CD4-positive, alpha-beta T cell treated with Interleukin-1 beta for 1 hour (primary cell): ENCODE measurements at regions not wholly inside any gene's neighbourhood (a gene's known extent, or its start where the extent isn't known, plus 50 kb on each side); places are given as distances from the start of the nearest gene placed in this dataset.
"Not testable (repeated sequence)": the region's sequence is repeated elsewhere in the genome, so short reads cannot be mapped to it uniquely, and the experiment has no call there.

ENCODE experiments used
- DNase-seq, 2 donors: peaks; one replicate each; pipeline ENCODE4 v3.0.0-alpha.2; 2020 to 2022

DNA sequence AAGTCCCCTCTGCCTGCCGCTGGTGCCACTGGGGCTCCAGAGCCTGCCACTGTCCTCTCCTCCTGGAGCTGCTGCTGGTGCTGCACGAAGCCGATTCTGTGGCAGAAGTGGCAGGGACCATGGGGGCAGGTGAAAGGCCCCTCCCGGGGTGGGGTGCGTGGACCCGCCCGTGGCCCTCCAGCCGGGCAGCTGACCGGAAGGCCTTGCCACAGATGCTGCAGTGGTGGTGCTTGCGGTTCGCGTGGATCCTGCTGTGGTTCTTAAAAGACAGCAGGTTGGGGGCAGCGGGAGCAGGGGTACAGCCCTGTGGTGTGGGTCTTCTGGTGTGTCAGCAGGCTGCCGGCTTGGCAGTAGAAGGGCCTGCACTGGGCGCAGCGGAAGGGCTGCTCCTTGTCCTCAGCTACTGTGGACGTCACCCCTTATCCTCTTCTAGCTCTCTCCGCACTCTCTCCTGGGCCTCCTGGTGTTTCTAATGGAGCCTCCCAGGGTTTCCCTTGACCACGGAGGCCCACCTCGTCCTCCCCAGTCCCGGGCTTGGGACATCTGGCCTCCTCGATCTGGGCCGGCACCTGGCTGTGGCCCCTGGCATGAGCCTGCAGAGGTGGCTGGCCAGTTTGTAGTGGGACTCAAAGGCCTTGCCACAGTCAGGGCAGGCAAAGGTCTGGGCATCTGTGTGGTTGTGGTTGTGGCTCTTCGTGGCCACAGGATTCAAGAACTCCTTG is 380.4 kb downstream of the OLFM4 start:
- DNase-seq: no peak

DNA sequence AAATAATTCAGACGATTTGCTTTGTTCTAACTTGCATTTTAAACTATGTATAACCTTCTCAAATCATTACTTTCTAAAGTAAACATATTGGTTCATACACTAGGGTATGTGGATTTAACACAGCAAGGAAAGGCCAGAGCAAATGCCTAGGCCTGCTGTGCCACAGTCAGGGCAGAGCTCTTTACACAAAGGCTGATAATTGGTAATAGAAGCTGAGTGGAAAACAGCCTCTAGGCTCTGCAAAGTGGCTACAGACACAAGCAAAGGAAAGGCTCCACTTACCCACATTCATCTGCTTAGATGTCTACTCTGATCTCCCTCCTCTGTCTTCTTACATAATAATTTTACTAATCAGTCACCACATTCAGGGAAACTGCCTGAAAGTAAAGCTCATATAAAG is 382.9 kb downstream of the OLFM4 start:
- DNase-seq: no peak

DNA sequence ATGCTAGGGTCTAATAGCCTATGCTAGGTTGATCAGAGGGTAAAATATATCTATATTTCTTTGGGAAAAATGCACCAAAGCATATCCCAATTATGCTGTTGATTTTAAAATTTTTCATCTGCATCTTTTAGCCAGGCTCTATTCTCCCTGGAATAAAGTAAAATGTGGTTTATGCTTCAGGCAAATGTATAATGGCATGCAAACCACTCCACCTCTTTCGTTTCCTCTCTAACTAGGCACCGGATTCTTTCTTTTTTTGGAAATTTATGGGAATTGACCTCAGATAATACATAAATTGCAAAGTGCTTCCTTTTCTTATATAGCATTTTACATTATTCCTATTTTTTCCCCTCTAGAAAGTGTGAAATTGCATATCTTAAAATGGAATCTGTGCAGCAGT is 386.5 kb downstream of the OLFM4 start:
- DNase-seq: no peak

DNA sequence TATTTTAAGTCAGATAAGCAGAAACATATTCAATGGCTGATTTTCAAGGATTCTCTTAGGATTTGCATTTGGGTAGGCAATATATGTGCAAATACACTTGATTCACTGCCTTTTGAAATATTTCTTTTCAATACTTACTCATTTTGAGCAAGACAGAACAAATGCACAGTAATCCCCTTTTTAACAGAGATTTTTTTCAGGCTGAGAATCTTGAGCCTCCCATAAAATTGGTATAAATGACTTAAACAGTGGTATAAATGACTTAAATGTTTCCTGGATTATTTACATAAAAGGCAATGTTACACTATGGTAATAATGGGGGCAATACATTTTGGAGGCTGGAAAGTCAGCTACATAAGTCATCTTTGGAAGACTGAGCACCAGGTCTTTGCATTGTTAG is 389.0 kb downstream of the OLFM4 start:
- no peak for DNase-seq

DNA sequence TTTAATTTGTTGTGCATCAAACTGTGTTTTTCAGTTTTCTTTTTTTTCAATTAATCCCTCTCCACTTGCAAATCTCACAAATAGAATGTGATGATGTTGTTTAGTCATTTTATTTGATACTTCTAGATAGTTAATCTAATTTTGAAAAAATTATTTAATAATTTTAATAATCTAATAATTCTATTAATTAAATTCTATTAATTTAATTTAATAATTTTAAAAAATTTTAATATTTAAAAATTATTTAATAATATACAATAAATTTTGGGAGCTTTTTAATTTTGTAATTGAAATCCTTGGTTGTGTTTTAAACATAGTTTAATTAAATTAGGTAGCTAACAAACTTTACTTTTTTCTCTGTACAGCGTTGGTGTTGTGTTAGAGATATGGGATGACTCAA is 393.8 kb downstream of the OLFM4 start:
- DNase-seq: no peak

DNA sequence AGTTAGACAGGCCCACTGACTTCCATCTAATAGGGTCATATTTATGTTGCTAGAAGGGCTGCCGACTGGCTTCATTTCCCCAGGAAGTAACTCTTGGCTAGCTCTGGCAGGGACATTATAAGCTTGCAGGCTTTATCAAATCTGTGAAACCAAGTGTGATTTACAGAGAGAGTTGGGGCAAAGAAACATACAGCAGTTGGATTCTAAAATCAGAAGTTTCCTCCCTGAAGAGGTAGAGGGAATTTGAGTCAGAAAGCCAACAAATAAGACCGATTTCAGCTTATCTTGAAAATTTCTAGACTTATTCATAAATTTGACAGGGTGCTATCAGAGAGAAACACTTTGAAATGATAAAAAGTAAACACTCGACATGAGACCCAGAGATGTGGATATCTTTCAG is 407.8 kb downstream of the OLFM4 start:
- DNase-seq: no peak

DNA sequence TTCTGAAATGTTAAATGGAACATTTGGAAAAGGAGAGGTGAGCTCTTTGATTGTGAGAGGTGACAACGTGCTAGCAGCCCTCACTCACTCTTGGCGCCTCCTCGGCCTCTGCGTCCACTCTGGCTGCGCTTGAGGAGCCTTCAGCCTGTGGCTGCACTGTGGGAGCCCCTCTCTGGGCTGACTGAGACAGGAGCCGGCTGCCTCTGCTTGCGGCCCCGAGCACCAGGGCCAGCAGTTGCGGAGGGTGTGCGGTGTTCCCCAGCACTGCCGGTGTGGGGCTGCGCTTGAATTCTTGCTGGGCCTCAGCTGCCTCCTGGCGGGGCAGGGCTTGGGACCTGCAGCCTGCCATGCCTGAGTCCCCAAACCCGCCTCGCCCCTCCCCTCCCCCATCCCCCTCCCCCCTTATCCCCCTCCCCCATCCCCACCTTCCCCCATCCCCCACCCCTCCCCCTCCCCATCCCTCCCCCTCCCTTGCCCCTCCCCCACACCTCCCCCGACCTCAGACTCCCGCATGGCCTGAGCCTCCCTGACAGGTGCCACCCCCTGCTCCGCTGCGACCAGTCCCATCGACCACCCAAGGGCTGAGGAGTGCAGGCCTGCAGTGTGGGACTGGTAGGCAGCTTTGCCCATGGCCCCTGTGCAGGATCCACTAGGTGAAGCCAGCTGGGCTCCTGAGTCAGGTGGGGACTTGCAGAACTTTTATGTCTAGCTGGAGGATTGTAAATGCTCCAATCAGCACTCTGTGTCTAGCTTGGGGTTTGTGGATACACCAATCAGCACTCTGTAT is 411.0 kb downstream of the OLFM4 start:
- no peak for DNase-seq

DNA sequence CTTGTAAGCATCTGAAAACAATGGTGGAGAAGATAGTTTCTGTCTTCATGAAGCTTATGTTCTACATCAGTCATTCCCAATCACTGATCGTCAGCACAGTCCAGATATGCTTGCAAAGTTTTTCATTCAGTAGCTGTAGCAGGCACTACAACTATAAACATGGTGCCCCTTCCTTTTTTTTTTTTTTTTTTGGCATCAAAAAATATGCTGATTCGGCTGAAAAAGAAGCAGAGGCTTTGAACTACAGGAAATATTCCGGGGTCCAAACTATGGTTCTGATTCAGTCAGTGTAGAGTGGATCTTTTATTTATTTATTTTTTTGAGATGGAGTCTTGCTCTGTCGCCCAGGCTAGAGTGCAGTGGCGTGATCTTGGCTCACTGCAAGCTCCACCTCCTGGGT is 414.4 kb downstream of the OLFM4 start:
- DNase-seq: no peak

DNA sequence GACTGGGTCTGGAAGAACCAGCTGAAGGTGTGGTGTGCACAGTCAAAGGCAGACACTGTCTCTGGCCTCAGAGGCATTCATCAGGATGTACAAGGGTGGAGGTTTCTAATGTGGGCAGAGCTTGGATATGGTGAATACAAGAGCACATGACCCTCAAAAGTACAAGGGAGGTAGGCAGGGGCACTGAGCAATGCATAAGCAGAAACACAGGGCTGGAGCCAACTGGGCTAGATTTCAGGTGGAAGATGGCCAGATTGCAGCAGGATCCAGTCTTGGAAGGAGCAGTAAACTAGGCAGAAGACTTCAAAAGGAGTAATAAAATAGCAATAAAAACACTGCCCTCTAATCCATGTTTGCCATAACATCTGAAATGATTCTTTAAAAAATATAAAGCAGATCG is 417.1 kb downstream of the OLFM4 start:
- no peak for DNase-seq

DNA sequence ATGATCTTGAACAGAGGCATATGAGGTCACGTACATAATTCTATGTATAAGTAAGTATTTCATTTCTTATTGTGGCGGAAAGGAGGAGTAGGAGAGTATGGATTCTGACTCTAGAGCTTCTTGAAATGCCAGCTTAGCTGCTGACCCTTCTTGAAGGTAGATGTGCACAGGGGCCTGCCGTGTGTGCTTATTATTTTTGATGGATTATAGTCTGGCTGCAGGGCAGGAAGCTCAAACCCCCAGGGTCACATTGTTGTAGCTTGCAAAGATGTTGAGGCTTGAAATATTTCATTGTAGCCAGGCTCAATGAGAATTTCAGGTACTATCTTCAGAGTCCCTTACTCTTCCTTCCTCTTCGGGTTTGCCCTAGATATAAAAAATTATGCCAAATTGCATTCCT is 418.8 kb downstream of the OLFM4 start:
- DNase-seq: no peak

DNA sequence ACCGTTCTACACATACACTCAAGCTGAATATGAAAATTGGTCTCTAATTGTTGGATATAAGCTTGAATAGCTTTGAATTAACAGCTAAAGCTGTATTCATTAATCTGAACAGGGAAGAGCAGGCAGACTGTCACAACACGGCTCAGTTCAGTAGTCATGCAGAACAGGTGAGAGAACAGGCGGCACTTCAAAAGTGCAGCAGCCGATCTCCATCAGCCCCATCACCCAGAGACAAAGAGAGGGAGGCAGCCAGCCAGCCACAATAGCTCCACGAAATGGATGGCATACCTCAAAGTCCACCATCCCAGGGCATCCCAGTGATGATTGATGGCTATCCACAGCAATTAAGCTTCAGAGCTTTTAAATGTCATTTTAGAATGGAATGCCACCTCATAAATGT is 419.2 kb downstream of the OLFM4 start:
- no peak for DNase-seq

DNA sequence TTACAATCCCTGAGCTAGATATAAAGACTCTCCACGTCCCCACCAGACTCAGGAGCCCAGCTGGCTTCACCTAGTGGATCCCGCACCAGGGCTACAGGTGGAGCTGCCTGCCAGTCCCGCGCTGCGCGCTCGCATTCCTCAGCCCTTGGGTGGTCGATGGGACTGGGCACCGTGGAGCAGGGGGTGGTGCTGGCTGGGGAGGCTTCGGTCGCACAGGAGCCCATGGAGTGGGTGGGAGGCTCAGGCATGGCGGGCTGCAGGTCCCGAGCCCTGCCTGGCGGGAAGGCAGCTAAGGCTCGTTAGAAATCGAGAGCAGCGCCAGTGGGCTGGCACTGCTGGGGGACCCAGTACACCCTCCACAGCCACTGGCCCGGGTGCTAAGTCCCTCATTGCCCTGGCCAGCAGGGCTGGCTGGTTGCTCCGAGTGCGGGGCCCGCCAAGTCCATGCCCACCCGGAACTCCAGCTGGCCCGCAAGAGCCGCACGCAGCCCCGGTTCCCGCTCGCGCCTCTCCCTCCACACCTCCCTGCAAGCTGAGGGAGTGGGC is 423.7 kb downstream of the OLFM4 start:
- not testable (repeated sequence) for DNase-seq

DNA sequence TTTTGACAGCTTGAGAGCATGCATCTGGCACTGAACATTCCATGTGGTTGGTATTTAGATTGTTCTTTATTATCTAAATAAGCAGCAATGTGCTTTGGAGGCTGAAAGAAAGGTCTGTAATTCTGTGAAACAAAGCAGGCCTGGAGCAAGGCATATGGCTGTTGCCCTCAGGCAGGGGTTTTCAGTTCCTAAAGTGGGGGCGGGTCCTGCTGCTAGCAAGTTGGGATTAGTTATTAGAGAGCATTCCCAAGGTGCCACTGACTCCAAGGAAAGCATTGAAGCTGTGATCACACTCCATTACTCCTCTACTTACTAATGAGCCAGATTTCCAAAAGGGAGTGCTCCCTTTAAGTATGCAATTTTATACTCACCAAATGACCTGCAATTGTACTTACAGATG is 432.2 kb downstream of the OLFM4 start:
- DNase-seq: no peak

DNA sequence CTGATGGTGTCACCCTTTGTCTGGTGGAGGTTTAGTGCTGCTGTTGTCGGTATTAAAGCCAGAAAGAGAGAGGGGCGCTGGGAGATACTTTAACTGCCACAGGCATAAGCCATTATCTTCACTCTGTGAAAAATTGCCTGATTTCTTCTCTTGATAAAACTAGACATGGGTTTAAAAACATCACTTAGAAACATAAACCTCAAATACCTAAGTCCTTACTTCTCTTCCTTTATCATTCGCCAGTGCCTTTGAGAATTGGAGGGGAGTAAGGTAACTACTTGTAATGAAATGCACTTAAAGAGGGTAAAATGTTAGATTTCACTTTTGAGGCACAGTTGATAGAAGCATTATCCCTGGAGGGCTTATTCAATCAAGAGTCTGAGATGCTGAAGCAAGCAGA is 434.5 kb downstream of the OLFM4 start:
- DNase-seq: no peak

DNA sequence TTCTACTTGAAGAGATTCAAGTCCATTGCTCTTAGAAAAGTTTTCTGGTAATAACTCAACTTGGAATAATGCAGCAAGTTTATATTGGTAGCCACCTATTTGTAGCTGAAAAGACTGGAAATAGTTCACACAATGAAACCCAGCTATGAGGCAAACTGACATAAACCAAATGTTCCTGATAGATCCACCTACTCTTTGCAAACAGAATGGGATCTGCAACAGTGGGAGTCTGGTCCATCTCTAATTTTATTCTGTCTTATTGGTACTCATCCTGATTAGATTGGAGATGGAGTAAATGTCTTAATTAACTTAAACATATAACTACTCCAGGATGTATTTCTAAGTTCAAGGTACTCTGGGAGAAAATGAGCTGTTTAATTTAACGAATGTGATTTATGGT is 438.0 kb downstream of the OLFM4 start:
- DNase-seq: no peak

DNA sequence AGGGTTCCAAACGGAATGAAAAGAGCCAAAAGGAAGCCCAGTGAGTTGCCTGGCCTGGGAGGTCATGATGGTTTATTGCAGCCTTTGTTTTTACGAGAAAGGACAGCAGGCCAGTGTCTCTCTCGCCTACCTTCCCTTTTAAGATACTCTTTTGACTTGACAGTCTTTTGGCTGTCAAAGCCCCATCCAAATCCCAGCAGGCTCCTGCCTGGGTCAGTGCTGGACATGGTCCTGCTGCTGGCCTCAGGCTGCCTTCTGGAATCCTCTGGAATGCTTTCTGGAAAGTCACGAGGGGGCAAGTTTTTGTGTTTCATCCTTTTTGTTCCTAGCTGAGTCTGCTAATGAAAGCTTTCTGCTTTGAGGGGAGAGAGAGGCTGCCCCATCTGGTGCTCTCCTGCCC is 444.8 kb downstream of the OLFM4 start:
- DNase-seq: no peak

DNA sequence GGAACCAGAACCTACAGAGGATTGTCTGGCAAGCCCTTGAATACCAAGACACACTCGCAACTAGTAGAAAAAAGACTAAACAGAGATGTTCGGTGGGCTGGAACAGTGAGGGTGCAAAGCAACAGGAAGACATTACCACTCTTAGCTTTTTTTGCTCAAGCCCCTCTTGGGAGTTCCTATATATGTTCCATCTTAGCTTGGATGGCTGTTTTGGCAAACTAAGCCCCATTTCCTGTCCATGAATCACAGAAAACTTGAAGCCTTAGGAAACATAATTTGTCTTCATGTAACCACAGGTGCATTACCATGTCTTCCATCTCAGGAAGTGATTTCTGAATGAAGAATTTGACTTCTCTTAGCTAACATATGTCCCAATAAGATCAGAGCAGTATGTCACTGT is 446.3 kb downstream of the OLFM4 start:
- no peak for DNase-seq

DNA sequence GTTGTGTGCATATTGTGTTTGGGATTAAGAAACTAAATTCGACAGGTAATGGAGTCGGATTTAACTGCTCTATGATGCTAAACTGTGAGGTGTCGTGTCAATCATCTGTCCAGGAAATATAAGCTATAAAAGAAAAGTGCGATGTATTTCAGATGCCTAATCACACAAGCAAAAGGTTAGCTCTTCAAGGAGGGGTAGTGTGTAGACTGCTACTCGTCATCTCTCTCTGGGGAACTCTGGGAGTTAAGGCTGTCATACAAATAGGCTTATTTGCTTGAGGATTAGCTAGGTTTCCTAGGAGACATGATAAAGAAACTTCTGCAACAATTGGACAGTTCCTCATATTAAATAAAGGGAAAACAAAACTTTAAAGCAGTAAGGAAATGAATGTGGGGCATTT is 462.1 kb downstream of the OLFM4 start:
- no peak for DNase-seq

DNA sequence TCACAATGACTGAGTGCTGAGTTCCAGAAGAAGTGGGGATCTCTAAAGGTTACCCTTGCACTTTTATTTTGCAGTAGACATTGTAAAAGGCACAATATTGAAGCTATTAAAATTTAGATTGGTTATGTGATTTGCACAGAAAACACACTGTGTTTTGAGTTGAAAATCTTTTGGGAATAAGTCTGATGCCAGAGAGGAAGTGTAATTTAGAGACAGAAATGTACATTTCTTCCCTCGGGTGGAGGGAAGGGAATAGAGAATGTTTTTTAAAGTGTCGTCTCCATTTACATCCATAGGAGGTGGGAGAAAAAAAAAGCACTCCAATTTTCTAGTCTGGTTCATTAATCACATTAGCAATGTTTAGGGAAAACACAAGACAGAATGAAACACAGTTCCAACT is 465.8 kb downstream of the OLFM4 start:
- DNase-seq: no peak

DNA sequence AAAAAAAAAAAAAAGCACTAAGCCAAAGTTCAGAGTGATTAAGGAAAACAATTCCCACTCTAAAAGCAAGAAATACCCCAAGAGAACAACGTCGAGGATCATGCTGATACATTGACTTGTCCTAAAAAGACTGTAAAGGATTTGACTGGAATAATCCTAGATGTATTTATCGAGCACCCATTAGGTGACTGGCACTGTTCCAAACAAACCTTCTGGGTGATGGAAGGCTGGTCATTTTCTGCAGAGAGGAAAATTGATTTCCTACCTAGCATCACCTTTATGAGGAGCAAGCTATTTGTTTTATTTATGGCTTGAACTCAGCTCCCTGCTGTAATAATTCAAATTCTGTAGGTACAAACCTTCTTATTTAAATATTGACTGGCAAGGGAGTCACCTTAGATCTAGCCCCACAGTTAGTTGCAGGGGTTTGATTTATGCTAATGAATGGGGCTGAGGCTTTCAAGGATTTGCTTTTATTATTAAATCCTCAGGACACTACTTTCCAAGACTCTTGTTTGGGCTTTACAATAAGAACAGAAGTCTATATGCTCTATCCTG is 471.0 kb downstream of the OLFM4 start:
- no peak for DNase-seq

DNA sequence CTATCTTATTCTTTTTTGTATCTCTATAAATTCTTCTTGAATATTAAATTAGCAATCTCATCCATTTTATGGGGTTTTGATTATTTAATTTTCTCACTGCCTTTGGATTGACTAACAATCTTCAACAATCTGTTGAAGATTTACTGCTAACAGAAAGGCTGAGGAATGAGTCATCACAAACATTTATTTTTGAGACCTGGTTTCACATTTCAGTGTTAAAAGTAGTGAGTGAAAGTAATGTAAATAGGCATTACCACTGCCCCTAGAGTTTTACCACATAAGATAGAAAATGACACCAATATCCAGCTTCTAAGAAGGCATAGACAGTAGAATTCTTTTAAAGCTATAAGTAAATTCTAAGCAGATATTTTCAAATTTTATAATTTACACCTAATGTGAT is 472.8 kb downstream of the OLFM4 start:
- DNase-seq: no peak

DNA sequence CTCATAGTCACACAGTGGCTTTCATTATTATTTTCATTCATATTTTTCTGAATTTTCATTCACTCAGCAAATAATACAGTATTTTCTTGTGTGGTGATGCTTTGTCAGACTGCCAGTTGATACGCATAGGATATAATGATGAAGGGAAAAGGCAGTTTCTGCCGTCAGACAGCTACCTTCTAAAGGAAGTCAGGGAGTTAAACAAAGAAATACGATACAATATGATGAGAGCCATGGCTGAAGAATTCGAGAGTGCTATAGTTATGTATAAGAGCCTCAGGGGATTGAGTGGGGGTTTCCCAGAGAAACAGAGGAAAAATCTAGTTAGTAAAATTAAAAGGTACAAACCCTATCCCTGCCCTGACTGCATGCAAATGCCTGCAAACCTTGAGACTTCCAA is 479.1 kb downstream of the OLFM4 start:
- DNase-seq: no peak

DNA sequence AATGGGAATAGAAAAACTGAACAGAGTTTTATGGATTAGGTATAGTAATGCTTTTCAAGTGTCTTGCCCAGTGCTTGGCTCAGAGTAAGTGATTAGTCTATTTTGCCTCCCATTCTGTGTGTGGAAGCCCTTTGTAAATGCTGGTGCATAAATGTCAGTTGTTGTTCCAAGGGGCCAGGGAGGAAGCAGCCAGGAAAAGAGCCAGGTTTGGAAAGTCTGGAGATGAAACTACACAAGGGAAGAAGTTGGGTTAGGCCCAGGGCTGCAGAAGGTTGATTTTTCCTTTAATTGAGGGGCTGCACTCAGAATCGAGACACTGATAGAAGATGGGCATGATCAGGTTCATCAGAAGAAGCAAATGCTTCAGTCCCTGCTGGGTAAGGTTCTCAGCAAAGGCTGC is 484.0 kb downstream of the OLFM4 start:
- no peak for DNase-seq

DNA sequence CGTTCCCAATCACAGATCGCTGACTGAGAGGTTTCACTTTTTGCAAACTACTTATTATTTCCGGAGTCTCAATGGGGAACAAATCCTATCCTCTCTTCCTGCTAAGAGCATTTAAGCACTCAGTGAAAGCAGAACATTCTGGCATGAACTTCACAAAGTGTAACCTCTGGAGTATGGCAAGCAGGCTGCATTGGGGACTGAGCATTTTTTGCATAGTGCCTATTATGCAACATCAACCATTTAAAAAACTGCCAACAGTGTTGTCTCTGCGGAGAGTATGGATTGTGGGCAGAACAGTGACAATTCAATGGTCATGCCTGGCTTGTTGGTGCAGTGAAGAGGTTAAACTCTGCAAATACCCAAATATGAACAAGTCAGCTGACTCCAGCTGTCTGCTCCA is 484.6 kb downstream of the OLFM4 start:
- DNase-seq: no peak
